Muscle layer of duodenum (tissue), 2 donors: ENCODE measurements at regions not wholly inside any gene's neighbourhood (a gene's known extent, or its start where the extent isn't known, plus 50 kb on each side); places are given as distances from the start of the nearest gene placed in this dataset.

Experiments
- H3K27ac ChIP-seq: one replicate; pipeline ENCODE4 v1.7.0; 2013; ENCODE audit warnings: mild to moderate bottlenecking, low read length
- H3K27me3 ChIP-seq: one replicate; pipeline ENCODE4 v1.7.0; 2013; ENCODE audit warnings: low read depth, mild to moderate bottlenecking, control low read depth, low read length
- H3K36me3 ChIP-seq, 2 donors: one replicate each; pipeline ENCODE4 v1.7.0; 2013; ENCODE audit warnings: low read length in 2 of 2, control low read depth in 1 of 2, mild to moderate bottlenecking in 1 of 2; ENCODE audit not compliant: insufficient read depth in 2 of 2, control insufficient read depth in 1 of 2
- H3K4me1 ChIP-seq, 2 donors: one replicate each; pipeline ENCODE4 v1.7.0; 2013; ENCODE audit warnings: low read length in 2 of 2, mild to moderate bottlenecking in 2 of 2, control low read depth in 1 of 2, moderate library complexity in 1 of 2; ENCODE audit not compliant: insufficient read depth in 2 of 2, control insufficient read depth in 1 of 2
- H3K4me3 ChIP-seq, 2 donors: one replicate each; pipeline ENCODE4 v1.7.0; 2013; ENCODE audit warnings: low read length in 2 of 2, low read depth in 1 of 2, mild to moderate bottlenecking in 1 of 2
- H3K9me3 ChIP-seq, 2 donors: one replicate each; pipeline ENCODE4 v1.7.0; 2013; ENCODE audit warnings: low read length in 2 of 2, control low read depth in 1 of 2, mild to moderate bottlenecking in 1 of 2; ENCODE audit not compliant: control insufficient read depth in 1 of 2
- donor health status: healthy.

GRCh38 chr16:73515616-73516015 lies 467.7 kb upstream of the ZFHX3 start:
- Histone ChIP-seq H3K27ac (no peak overlapping the region), H3K4me3 (no peak overlapping the region), H3K36me3 (no peaks in the 10 kb centered on the region), H3K9me3 (no peaks in the 10 kb centered on the region), H3K27me3 (no peaks in the 10 kb centered on the region), H3K4me1 (no peaks in the 10 kb centered on the region)

DNA sequence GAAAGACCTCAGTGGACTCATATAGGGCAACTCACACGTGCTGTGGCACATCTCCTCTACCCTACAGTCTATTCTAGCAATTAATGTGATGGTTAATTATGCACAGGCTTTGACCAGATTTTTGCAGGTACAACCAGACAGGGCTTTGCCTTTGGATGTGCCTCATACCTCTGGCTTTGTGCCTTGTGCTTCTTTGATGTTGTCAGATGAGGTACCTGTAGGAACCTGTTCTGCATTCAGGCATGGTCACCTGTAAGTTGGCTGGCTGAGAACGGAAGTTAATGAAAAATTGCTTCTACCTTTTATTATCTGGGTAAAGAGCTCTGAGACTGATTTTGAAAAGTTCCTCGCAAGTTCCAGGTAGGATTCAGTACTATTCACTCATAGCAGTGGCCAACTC lies 462.9 kb upstream of the ZFHX3 start:
- Histone ChIP-seq H3K9me3 (no peaks in the 10 kb centered on the region), H3K36me3 (no peaks in the 10 kb centered on the region), H3K27ac (no peak overlapping the region), H3K27me3 (no peaks in the 10 kb centered on the region), H3K4me1 (no peaks in the 10 kb centered on the region), H3K4me3 (no peak overlapping the region)

- Histone ChIP-seq H3K36me3 (no peaks in the 10 kb centered on the region), H3K4me3 (no peak overlapping the region), H3K27ac (no peak overlapping the region), H3K9me3 (no peaks in the 10 kb centered on the region), H3K27me3 (no peaks in the 10 kb centered on the region), H3K4me1 (no peaks in the 10 kb centered on the region)
Observed at GRCh38 chr16:73506568-73507056, 458.7 kb upstream of the ZFHX3 start.

GRCh38 chr16:73505577-73505976 lies 457.6 kb upstream of the ZFHX3 start:
- Histone ChIP-seq H3K9me3 (no peaks in the 10 kb centered on the region), H3K36me3 (no peaks in the 10 kb centered on the region), H3K27ac (no peak overlapping the region), H3K4me1 (no peaks in the 10 kb centered on the region), H3K27me3 (no peaks in the 10 kb centered on the region), H3K4me3 (peak overlapping the region in 1 of 2 donors; percentile 2)

DNA sequence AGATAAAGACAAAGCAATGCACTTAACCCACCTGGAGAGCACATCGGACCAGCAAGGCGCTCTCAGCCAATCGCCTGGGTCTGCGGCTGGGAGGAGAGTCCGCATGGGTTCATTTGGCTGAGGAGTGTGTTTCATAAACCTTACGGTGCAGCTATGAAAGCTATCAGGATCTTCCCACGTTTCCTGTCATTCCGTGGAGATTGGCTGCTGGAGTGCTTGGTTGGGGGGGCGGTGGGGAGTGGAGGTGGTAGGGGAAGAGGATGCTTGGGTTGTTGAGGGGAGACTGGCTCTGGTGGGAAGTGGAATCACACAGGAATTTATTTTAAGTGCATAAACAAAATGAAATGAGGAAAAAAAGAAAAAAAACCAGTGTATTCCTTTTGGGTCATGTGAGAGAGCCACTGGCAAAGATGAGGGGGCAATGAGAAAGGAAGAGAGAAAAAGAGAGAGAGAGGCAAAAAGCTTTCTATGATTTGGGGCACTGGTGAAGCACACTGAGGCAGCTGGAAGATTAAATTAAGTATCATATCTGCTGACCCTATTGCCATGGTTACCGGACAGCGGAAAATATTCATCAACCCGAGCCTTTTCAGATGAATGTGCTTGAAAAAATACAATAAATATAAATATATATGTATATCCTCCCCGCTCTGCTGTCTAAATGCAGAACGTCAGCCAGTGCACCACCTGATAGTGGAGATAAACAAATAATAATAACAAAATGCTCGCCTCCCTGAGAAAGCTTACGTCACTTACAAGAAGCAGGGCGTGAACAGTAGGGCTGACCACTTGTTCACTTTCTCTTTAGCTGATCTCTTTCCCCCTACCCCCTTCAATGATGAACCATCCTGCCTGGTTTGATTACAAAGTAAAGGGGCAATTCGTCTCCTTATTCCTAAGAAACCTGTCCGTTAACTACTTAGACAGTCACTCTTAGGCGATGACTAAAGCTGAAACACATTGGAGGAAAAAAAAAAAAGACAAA lies 457.0 kb upstream of the ZFHX3 start:
- no peaks in the 10 kb centered on the region for H3K36me3 ChIP-seq
- H3K27ac ChIP-seq, result no peak overlapping the region
- H3K4me1 ChIP-seq, result no peaks in the 10 kb centered on the region
- peak overlapping the region in 1 of 2 donors; percentile 2 for H3K4me3 ChIP-seq
- no peaks in the 10 kb centered on the region for H3K9me3 ChIP-seq
- no peaks in the 10 kb centered on the region for H3K27me3 ChIP-seq

DNA sequence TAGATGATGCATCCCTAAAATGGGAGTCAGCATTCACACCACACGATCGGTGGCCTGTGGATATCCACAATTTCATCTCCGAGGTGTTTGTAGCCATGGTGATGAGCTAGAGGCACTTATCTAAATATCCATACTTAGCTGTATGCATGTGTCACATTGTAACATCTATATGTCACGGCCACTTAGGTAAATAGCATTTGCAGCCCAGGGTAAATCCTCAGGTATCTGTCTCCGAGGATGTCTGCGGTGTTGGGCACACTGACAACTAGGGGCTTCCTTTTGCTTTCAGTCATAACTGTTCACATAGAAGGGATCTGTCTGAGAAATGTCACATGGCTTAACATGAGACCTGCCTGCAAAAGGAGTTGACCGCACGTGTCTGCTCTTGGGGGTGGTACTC lies 455.2 kb upstream of the ZFHX3 start:
- H3K4me1 ChIP-seq, result no peaks in the 10 kb centered on the region
- H3K9me3 ChIP-seq, result no peaks in the 10 kb centered on the region
- H3K27me3 ChIP-seq, result no peaks in the 10 kb centered on the region
- H3K4me3 ChIP-seq, result no peak overlapping the region
- no peaks in the 10 kb centered on the region for H3K36me3 ChIP-seq
- H3K27ac ChIP-seq, result no peak overlapping the region

DNA sequence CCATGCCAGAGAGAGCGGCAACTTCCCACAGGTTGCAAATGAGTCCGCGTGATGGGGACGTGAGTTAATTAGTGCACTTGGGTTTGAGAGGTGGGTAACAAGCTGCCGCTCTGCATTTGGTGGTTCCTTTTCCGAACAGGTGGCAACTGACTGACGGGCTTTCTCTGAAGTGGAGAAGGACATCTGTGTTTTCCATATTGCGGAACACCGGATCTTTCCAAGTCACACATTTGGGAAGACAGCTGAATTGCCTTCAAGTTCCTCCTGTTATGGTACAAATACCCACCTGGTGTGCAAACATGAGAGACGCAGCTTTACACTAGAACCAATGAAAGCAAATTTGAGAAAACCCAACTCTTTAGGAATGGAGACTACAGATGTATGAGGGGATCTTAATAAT lies 451.3 kb upstream of the ZFHX3 start:
- no peak overlapping the region for H3K4me3 ChIP-seq
- no peaks in the 10 kb centered on the region for H3K9me3 ChIP-seq
- no peak overlapping the region for H3K27ac ChIP-seq
- no peaks in the 10 kb centered on the region for H3K4me1 ChIP-seq
- no peaks in the 10 kb centered on the region for H3K36me3 ChIP-seq
- H3K27me3 ChIP-seq, result no peaks in the 10 kb centered on the region

DNA sequence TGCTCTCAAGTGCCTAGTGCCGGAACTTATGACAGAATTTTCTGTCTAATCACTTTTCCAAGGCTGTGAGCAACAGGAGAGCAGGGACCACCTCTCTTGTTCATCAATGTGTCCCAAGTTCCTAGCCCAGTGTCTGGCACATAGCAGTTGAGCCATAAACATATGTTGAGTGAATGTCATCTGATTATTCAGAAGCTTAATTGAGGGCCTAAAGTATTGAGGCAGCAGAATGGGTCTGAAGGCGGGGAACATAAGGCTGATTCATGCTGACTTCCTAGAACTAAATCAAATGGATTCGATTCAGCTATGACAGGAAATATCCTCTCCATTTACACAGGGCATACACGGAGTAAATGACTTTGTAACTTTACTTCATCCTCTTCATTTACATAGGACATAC lies 438.0 kb upstream of the ZFHX3 start:
- H3K27me3 ChIP-seq, result no peaks in the 10 kb centered on the region

DNA sequence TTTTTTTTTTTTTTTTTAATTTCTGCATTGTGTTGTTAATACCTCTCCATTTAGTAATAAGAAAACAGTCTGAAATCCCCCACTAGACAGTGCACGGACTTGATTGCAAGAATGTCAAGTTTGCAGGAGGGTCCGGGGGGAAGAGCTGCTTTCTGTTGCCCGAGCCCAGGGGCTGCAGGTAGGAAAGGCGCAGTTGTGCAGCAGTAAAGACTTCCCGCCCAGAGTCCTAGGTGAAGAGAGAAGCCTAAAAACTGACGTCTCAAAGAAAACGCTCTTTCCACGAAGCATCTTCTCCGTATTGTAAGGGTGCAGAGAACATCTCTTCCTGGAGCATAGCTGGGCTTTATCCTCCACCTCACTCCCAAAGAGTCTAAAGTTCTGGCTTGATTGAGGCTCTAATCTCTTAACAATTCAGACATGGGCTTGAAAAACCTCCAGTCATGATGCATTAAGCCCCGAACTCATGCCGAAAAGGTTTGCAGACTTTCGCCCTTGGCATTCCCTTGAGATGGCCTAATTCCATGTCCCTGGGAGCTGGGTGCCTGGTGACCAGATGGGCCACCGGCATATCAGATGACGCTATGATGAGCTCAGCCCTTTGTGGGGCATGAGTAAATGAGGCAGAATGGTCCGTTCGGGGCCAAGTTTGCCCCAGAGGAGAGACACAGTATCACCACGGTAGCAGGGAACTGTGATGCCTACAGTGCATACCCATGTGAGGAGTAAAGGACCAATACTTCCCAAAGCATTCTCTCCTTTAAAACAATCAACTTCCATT lies 436.2 kb upstream of the ZFHX3 start:
- no peaks in the 10 kb centered on the region for H3K27me3 ChIP-seq
- no peak overlapping the region for H3K4me3 ChIP-seq

More for the DNA sequence above, 438.0 kb upstream of the ZFHX3 start:
- Histone ChIP-seq H3K4me3 (no peak overlapping the region), H3K9me3 (peaks cover 0 to under 1% of the 10 kb centered on the region in 2 donors), H3K36me3 (no peaks in the 10 kb centered on the region), H3K4me1 (no peaks in the 10 kb centered on the region), H3K27ac (no peak overlapping the region)

GRCh38 chr16:73483076-73483791 lies 435.3 kb upstream of the ZFHX3 start:
- Histone ChIP-seq H3K4me1 (no peaks in the 10 kb centered on the region), H3K27me3 (no peaks in the 10 kb centered on the region), H3K9me3 (no peaks in the 10 kb centered on the region), H3K36me3 (no peaks in the 10 kb centered on the region), H3K4me3 (peak overlapping the region in 1 of 2 donors; percentile 17), H3K27ac (no peak overlapping the region)

More for the DNA sequence above, 436.2 kb upstream of the ZFHX3 start:
- Histone ChIP-seq H3K36me3 (no peaks in the 10 kb centered on the region), H3K9me3 (no peaks in the 10 kb centered on the region), H3K27ac (no peak overlapping the region), H3K4me1 (no peaks in the 10 kb centered on the region)

DNA sequence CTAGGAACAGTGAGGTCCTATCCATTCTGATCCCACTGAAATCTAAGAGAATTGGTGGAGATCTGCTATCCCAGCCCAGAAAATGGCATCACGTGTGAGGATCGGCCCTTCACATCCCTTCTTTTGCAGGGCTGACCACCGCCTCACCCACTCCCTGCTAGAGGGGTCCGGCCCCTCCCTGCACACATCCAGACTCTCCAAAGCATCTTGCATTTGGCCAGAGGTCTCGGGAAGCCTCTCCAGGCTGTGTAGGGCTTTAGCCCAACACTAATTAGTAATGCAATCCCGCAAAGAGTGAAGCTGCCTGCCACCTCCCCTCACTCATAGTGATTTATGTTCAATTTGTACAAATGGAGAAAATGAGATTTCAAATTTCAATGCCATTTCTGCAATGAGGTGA lies 434.4 kb upstream of the ZFHX3 start:
- Histone ChIP-seq H3K4me3 (no peak overlapping the region), H3K9me3 (no peaks in the 10 kb centered on the region), H3K27ac (no peak overlapping the region), H3K27me3 (no peaks in the 10 kb centered on the region), H3K36me3 (no peaks in the 10 kb centered on the region), H3K4me1 (no peaks in the 10 kb centered on the region)
